ENCODE measurements at regions not wholly inside any gene's neighbourhood (a gene's known extent, or its start where the extent isn't known, plus 50 kb on each side); places are given as distances from the start of the nearest gene placed in this dataset.

DNA sequence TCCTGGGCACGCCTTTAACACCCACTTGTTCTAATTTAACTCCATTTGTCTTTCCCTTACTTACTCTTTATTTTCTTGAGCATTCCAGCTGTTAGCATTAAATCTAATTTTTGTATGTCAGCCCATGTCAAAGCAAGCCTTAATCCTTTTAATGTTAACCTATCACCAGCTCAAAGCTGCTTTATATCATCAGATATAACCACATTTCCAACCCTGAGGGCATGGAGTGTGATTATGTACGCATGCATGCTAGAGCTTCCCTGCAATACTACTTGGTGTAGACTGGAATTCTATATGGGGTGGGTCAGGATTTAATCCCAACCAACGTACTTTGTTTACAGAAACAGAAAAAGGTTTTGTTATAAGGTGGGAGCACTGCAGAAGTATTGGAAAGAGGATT lies 139.4 kb upstream of the HMGN3 start:
- Histone ChIP-seq H3K4ac (replicated peaks; ENCODE audit: insufficient read length, low read depth, low read length) (no peak overlapping the region), H3K18ac (ENCODE audit: extremely low read depth, low read length) (no peak overlapping the region), H2BK12ac (ENCODE audit: low read depth, low read length) (no peak overlapping the region), H2AFZ (ENCODE audit: low read length) (no peak overlapping the region), H3K4me3 (ENCODE audit: extremely low read depth in 1 of 4, insufficient read depth in 2 of 4, low read depth in 3 of 4, low read length in 4 of 4) (no peak overlapping the region), H3K27me3 (replicated peaks in 1 of 4; ENCODE audit: control insufficient read depth in 3 of 4, extremely low read depth in 1 of 4, insufficient read depth in 3 of 4, low read length in 3 of 4) (no peaks in the 10 kb centered on the region), H2BK120ac (replicated peaks; ENCODE audit: low read depth, low read length) (no peak overlapping the region), H4K91ac (replicated peaks; ENCODE audit: insufficient read length, low read length) (no peak overlapping the region), H2BK5ac (ENCODE audit: low read depth, low read length) (no peak overlapping the region), H2BK15ac (ENCODE audit: low read length) (no peak overlapping the region), H3K4me2 (ENCODE audit: insufficient read depth in 1 of 2, low read depth in 2 of 2, low read length in 2 of 2) (no peak overlapping the region), H2AK5ac (ENCODE audit: low read depth, low read length) (no peak overlapping the region), H3K9ac (replicated peaks in 1 of 4; ENCODE audit: extremely low read depth in 1 of 4, low read depth in 3 of 4, low read length in 3 of 4) (no peak overlapping the region), H3K79me2 (ENCODE audit: control insufficient read depth in 1 of 2, insufficient read depth in 2 of 2, low read length in 2 of 2) (no peaks in the 10 kb centered on the region), H4K8ac (ENCODE audit: extremely low read depth, insufficient read depth, low read length) (no peak overlapping the region), H3K36me3 (ENCODE audit: control insufficient read depth in 2 of 4, insufficient read depth in 4 of 4, low read length in 3 of 4) (no peaks in the 10 kb centered on the region), H3K9me3 (ENCODE audit: insufficient read depth in 2 of 2, low read depth in 1 of 2, low read length in 1 of 2) (peaks cover 4 to 12% of the 10 kb centered on the region in 2 experiments), H3K27ac (ENCODE audit: low read depth, low read length) (no peak overlapping the region), H4K20me1 (replicated peaks in 1 of 2; ENCODE audit: control insufficient read depth in 1 of 2, insufficient read depth in 2 of 2, low read length in 2 of 2) (no peaks in the 10 kb centered on the region), H3K23me2 (ENCODE audit: low read depth, low read length) (no peaks in the 10 kb centered on the region), H3K14ac (ENCODE audit: insufficient read length) (no peak overlapping the region), H3K56ac (replicated peaks; ENCODE audit: insufficient read length, low read depth, low read length) (no peak overlapping the region), H3K23ac (ENCODE audit: insufficient read length) (no peak overlapping the region), H2BK20ac (ENCODE audit: low read length) (no peak overlapping the region), H4K5ac (ENCODE audit: insufficient read length, low read depth, low read length) (no peak overlapping the region), H3K4me1 (replicated peaks in 1 of 4; ENCODE audit: control insufficient read depth in 3 of 4, insufficient read depth in 4 of 4, low read length in 3 of 4) (no peaks in the 10 kb centered on the region; a peak in 1 of 7 replicates), H3K79me1 (ENCODE audit: low read depth, low read length) (no peaks in the 10 kb centered on the region)
- no peak for DNase-seq (ENCODE audit: low read depth in 1 of 2, low spot score in 2 of 2)
- POLR2A ChIA-PET (ENCODE audit: partially characterized antibody), result no interaction called here
- CTCF ChIA-PET (ENCODE audit: partially characterized antibody), result interaction anchor here (1.2 to 1.3 kb wide), 2 partner anchors 57 to 99 kb away, joined by 3 to 4 read pairs; no protein-coding TSS in a partner anchor
- WGBS, 2 experiments (ENCODE audit: extremely low coverage in 1 of 2, insufficient coverage in 1 of 2, insufficient read length in 1 of 2, insufficient replicate concordance in 2 of 2, low coverage in 1 of 2, low lambda C conversion rate in 2 of 2, missing lambda C conversion rate in 1 of 2), result 92% methylated on average over 3 of the region's 3 CpGs; no CpG with 5 or more reads in 1 of the 2 experiments
- FAIRE-seq, result no peak
- TF ChIP-seq SP2 (IDR thresholded peaks at IDR 0.05; ENCODE audit: low read length), result no peak
- TF ChIP-seq SIX5 (IDR thresholded peaks at IDR 0.05; ENCODE audit: low read depth, low read length), result no peak
- no peak for TF ChIP-seq MAFK (IDR thresholded peaks at IDR 0.05; ENCODE audit: low read depth, low read length)
- TF ChIP-seq, protein P1, sequence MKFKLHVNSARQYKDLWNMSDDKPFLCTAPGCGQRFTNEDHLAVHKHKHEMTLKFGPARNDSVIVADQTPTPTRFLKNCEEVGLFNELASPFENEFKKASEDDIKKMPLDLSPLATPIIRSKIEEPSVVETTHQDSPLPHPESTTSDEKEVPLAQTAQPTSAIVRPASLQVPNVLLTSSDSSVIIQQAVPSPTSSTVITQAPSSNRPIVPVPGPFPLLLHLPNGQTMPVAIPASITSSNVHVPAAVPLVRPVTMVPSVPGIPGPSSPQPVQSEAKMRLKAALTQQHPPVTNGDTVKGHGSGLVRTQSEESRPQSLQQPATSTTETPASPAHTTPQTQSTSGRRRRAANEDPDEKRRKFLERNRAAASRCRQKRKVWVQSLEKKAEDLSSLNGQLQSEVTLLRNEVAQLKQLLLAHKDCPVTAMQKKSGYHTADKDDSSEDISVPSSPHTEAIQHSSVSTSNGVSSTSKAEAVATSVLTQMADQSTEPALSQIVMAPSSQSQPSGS (IDR thresholded peaks at IDR 0.05; ENCODE audit: low read length), result no peak
- TF ChIP-seq SIRT6 (IDR thresholded peaks at IDR 0.05; ENCODE audit: low read length), result no peak
- no peak for TF ChIP-seq EZH2 (IDR thresholded peaks at IDR 0.05; ENCODE audit: low read depth, low read length, severe bottlenecking)
- TF ChIP-seq, protein P2, sequence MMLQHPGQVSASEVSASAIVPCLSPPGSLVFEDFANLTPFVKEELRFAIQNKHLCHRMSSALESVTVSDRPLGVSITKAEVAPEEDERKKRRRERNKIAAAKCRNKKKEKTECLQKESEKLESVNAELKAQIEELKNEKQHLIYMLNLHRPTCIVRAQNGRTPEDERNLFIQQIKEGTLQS (IDR thresholded peaks at IDR 0.05; ENCODE audit: insufficient read depth, low read depth, low read length), result no peak
- TF ChIP-seq JUN (IDR thresholded peaks at IDR 0.05; ENCODE audit: low read depth, low read length), result no peak
- TF ChIP-seq BRCA1 (IDR thresholded peaks at IDR 0.05; ENCODE audit: low read depth, low read length), result no peak
